ENCODE measurements at regions not wholly inside any gene's neighbourhood (a gene's known extent, or its start where the extent isn't known, plus 50 kb on each side); places are given as distances from the start of the nearest gene placed in this dataset.
"Not testable (repeated sequence)": the region's sequence is repeated elsewhere in the genome, so short reads cannot be mapped to it uniquely, and the experiment has no call there.

DNA sequence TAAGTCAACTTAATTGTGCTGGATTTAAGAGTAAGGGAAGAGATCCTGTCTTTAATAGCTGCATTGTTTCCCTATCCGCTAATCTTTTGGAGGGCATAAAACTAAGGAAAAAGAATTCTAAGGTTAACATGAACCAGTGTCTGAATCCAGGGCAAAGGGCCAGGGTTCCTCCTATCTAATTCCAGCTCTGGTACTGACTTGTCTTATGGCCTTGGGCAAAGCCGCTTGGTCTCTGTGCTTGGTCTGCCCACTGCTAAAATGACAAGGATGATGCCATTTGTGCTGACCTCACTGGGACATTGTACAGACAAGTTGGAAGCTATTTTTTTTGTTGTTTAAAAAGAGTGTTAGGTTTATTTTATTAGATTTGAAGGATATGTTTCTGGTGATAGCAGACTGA, 334.7 kb upstream of the PIK3R1 start:
- DNase-seq (ENCODE audit: low read depth in 2 of 2): no peak

DNA sequence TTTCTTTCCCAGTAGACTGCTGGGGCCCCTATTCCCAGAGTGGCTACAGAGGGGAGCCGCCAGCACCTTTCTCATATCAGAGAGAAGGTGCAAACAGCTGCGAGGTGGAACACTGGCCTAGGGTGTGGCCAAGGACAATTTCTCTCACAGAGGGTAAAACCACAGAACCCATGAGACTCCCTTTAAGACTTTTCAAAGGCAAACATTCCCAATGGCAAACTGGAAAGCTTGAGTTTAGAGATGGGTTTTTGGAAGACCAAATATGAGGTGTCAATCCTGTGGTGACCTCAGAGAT, 335.1 kb upstream of the PIK3R1 start:
- no peak for DNase-seq (ENCODE audit: low read depth in 2 of 2)

- DNase-seq (ENCODE audit: low read depth in 2 of 2): no peak
Measured at GRCh38 chr5:67879620-67880510, 335.7 kb upstream of the PIK3R1 start.

DNA sequence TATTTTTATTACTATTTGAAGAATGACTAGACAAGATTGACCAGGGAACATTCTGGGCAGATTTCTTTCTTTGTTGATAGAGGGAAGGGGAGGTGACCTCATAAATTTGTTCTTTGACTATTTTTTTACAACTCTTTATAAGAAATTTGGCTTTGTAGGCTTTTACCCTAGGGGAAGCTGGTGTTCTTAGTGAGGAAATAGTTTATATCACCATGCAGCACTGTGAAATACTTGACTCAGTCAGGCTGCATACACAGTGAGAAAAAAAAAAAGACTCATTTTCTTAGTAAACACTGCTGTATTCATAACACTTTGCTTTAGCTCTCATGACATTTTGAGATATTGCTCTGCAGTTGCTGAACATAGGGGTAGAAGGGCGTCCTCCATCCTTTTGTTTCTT, 336.6 kb upstream of the PIK3R1 start:
- DNase-seq (ENCODE audit: low read depth in 2 of 2): no peak

- DNase-seq (ENCODE audit: low read depth in 2 of 2): no peak
Measured at GRCh38 chr5:67876371-67876770, 339.2 kb upstream of the PIK3R1 start.

DNA sequence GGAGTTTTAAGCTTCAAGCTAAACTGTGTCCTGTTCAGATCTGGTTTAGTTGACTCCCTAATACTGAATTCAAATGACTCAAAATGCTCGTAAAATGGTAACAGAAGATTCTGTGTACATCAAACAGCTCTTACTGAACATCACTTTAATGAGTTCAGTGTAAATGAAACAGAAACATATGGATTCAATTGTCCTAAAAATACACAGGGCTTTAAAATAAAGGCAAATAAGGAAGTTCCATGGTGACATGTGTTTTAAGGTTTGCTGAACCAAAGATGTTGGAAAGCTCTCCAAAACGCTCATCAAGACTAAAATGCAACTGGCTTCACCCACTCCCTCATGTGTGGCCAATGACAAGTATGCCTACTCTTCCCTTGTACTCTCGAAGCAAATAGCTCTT, 340.0 kb upstream of the PIK3R1 start:
- no peak for DNase-seq (ENCODE audit: low read depth in 2 of 2)

DNA sequence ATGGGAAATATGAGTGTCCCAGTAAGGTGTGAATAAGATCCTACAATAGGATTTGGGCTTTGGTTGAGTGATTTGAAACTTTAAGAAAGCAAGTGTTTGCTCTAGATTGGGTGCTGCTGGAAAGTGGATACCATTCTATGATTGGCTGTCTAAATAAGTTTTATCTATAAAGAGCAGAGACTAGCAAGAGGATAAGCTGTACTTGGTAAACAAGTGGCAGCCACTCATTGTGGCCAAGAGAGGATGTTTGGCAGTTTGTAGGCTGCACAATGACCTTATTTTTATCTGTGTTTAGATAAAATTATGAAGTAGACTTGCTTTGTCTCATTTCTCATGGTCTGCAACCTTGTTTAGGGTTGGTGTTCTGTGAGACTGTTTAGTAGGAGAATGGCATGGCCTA, 341.6 kb upstream of the PIK3R1 start:
- DNase-seq (ENCODE audit: low read depth in 2 of 2): no peak

DNA sequence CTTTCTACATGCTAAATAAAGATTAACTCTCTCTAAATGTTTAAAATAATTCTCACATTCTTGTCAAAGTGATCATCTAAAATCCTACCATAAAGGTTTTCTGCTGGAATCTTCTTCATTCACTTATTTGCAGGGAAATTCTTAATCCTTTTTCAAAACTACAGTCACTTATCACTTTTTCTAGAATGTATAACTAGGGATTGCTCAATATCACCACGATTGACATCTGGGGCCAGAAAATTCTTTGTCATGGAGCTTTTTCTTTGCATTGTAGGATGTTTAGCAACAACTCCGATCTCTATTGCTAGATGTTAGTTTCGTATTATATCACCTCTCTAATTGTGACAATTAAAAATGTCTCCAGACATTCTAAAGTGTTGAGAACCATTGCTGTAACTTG, 344.9 kb upstream of the PIK3R1 start:
- no peak for DNase-seq (ENCODE audit: low read depth in 2 of 2)

- DNase-seq (ENCODE audit: low read depth in 2 of 2): not testable (repeated sequence)
Measured at GRCh38 chr5:67864335-67864734, 351.2 kb upstream of the PIK3R1 start.

GRCh38 chr5:67858471-67859031, 357.0 kb upstream of the PIK3R1 start:
- DNase-seq (ENCODE audit: low read depth in 2 of 2): no peak

DNA sequence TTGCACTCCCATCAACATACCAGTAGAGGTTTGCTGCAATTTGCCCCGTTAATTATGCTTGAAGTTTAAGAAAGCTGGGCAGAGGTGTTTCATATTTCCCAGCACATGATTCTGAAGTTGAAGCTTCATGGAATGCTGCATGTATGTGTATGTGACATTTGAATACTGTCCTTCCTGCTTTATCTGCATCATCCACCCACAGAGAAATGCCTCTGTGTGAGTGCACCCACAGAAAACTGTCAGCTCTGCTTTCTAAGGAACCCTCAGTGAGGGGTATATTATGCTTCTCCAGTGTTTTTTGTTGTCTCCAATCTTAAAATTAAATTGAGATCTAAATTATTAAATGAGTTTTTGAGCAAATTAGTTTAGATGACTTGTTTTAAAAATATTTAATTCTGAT, 358.1 kb upstream of the PIK3R1 start:
- no peak for DNase-seq (ENCODE audit: low read depth in 2 of 2)

GRCh38 chr5:67855523-67855922, 360.0 kb upstream of the PIK3R1 start:
- DNase-seq (ENCODE audit: low read depth in 2 of 2): no peak

DNA sequence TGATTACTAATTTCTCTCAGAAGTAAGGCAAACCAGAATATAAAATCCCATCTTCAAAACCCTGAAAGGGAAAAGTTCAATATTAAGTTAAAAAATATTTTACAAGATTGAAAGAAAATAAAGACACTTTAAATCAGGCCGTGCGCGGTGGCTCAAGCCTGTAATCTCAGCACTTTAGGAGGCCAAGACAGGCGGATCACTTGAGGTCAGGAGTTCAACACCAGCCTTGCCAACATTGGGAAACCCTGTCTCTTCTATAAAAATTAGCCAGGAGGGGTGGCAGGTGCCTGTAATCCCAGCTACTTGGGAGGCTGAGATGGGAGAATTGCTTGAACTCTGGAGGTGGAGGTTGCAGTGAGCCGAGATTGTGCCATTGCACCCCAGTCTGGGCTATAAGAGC, 364.6 kb upstream of the PIK3R1 start:
- not testable (repeated sequence) for DNase-seq (ENCODE audit: low read depth in 2 of 2)

- no peak for DNase-seq (ENCODE audit: low read depth in 2 of 2)
Measured at GRCh38 chr5:67844924-67845323, 370.6 kb upstream of the PIK3R1 start.

GRCh38 chr5:67842806-67843205, 372.8 kb upstream of the PIK3R1 start:
- no peak for DNase-seq (ENCODE audit: low read depth in 2 of 2)

DNA sequence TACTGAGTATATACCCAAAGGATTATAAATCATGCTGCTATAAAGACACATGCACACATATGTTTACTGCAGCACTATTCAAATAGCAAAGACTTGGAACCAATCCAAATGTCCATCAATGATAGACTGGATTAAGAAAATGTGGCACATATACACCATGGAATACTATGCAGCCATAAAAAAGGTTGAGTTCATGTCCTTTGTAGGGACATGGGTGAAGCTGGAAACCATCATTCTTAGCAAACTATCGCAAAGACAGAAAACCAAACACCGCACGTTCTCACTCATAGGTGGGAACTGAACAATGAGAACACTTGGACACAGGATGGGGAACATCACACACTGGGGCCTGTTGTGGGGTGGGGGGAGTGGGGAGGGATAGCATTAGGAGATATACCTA, 378.3 kb upstream of the PIK3R1 start:
- DNase-seq (ENCODE audit: low read depth in 2 of 2): not testable (repeated sequence)

- not testable (repeated sequence) for DNase-seq (ENCODE audit: low read depth in 2 of 2)
Measured at GRCh38 chr5:67836496-67836895, 379.1 kb upstream of the PIK3R1 start.

GRCh38 chr5:67831048-67831447, 384.5 kb upstream of the PIK3R1 start:
- DNase-seq (ENCODE audit: low read depth in 2 of 2): no peak

GRCh38 chr5:67827541-67827940, 388.0 kb upstream of the PIK3R1 start:
- DNase-seq (ENCODE audit: low read depth in 2 of 2): no peak

- no peak for DNase-seq (ENCODE audit: low read depth in 2 of 2)
Measured at GRCh38 chr5:67824852-67825251, 390.7 kb upstream of the PIK3R1 start.

DNA sequence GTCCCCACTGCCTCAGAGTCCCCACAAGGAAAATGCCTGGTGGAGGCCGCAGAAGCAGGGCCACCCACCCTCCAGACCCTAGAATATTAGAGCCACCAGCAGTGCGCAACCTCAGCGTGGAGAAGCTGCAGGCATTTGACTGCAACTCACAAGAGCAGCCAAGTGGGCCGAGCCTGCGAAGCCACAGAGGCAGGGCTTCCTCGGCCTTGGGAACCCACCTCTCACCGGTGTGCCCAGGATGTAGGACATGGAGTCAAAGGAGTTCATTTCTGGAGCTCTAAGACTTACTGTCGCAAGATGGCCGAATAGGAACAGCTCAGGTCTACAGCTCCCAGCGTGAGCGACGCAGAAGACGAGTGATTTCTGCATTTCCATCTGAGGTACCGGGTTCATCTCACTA, 397.9 kb upstream of the PIK3R1 start:
- no peak for DNase-seq (ENCODE audit: low read depth in 2 of 2)

- DNase-seq (ENCODE audit: low read depth in 2 of 2): no peak
Measured at GRCh38 chr5:67816456-67816855, 399.1 kb upstream of the PIK3R1 start.

GRCh38 chr5:67815455-67816391, 399.8 kb upstream of the PIK3R1 start:
- DNase-seq (ENCODE audit: low read depth in 2 of 2): no peak
